Lung (tissue), 11 donors: ENCODE measurements at regions not wholly inside any gene's neighbourhood (a gene's known extent, or its start where the extent isn't known, plus 50 kb on each side); places are given as distances from the start of the nearest gene placed in this dataset.
A peak's percentile ranks its signal among the peaks of the same experiment; 100 is the strongest.

Experiments
- ATAC-seq: fragments of 200-7000 bp; cut with Tn5 transposase; one replicate; pipeline ENCODE4 v1.9.1; 2020; ENCODE audit warnings: moderate number of reproducible peaks; ENCODE audit not compliant: insufficient read depth, low FRiP score
- DNase-seq, 3 donors: peaks; one replicate each; pipeline ENCODE4 v3.0.0-alpha.2; 2013 to 2017
- H3K27ac ChIP-seq, 2 donors: one replicate each; pipeline ENCODE4 v1.5.1; 2013; ENCODE audit warnings: mild to moderate bottlenecking in 2 of 2, moderate library complexity in 2 of 2, control low read depth in 1 of 2, inconsistent platforms in 1 of 2, low read depth in 1 of 2, low read length in 1 of 2
- H3K27me3 ChIP-seq, 3 donors: one replicate each; pipeline ENCODE4 v1.5.1; 2013; ENCODE audit warnings: low read length in 2 of 3; ENCODE audit not compliant: control insufficient read depth in 3 of 3, insufficient read depth in 3 of 3
- H3K36me3 ChIP-seq, 4 donors: one replicate each; pipeline ENCODE4 v1.5.1; 2013; ENCODE audit warnings: low read length in 4 of 4, mild to moderate bottlenecking in 1 of 4, moderate library complexity in 1 of 4; ENCODE audit not compliant: control insufficient read depth in 4 of 4, insufficient read depth in 4 of 4
- H3K4me1 ChIP-seq, 5 donors: one replicate each; pipeline ENCODE4 v1.5.1; 2013; ENCODE audit warnings: low read length in 5 of 5, mild to moderate bottlenecking in 2 of 5, moderate library complexity in 1 of 5; ENCODE audit not compliant: control insufficient read depth in 5 of 5, insufficient read depth in 5 of 5
- H3K4me3 ChIP-seq: one replicate; pipeline ENCODE4 v1.5.1; 2013; ENCODE audit warnings: mild to moderate bottlenecking, control low read depth, moderate library complexity
- H3K9ac ChIP-seq, 2 donors: one replicate each; pipeline ENCODE4 v1.5.1; 2013; ENCODE audit warnings: low read length in 2 of 2, control low read depth in 1 of 2; ENCODE audit not compliant: insufficient read depth in 1 of 2
- H3K9me3 ChIP-seq, 4 donors: one replicate each; pipeline ENCODE4 v1.5.1; 2013; ENCODE audit warnings: low read length in 3 of 4, mild to moderate bottlenecking in 1 of 4, moderate library complexity in 1 of 4; ENCODE audit not compliant: control insufficient read depth in 4 of 4, insufficient read depth in 3 of 4
- CTCF ChIP-seq: IDR thresholded peaks from 2 replicates; pipeline ENCODE4 v1.5.1; 2012; ENCODE audit warnings: mild to moderate bottlenecking; ENCODE audit errors: control extremely low read depth, extremely low read depth
- WGBS, 2 donors: extraction: QIAGEN DNeasy Blood & Tissue Kit; methylation state at CpG; one replicate each; pipeline ENCODE4 v1.1.7; 2013; 5-methylcytosine and 5-hydroxymethylcytosine counted together
- donor health status: control.
- donor health status: control.
- donor health status: Bipolar disorder and iron deficiency.
- donor health status: healthy.
- donor health status: DM: yes; HTN: yes; CAD: no.

- ATAC-seq (no peak), DNase-seq (peak; percentile 85 to 88 (median 86))
- Histone ChIP-seq H3K27me3 (peaks cover 0 to 4% (median 2%) of the 10 kb centered on the region in 3 donors), H3K27ac (no peak overlapping the region), H3K36me3 (no peaks in the 10 kb centered on the region), H3K4me3 (no peak overlapping the region), H3K9me3 (peaks cover 0 to 3% (median 0%) of the 10 kb centered on the region in 4 donors), H3K4me1 (peaks cover 0 to 10% (median 0%) of the 10 kb centered on the region in 5 donors), H3K9ac (no peak overlapping the region)
- TF ChIP-seq CTCF = no peak
- 45 to 61% methylated on average over 14 of the region's 14 CpGs for WGBS, 2 donors
These were observed 61.8 kb upstream of the CPLX2 start for GRCh38 chr5:175809531-175810121.

GRCh38 chr5:175810457-175810856 is 60.9 kb upstream of the CPLX2 start:
- no peak for TF ChIP-seq CTCF
- Histone ChIP-seq H3K27ac (no peak overlapping the region), H3K9ac (no peak overlapping the region), H3K27me3 (peaks cover 0 to 4% (median 2%) of the 10 kb centered on the region in 3 donors), H3K36me3 (no peaks in the 10 kb centered on the region), H3K4me3 (no peak overlapping the region), H3K4me1 (peaks cover 0 to 15% (median 0%) of the 10 kb centered on the region in 5 donors), H3K9me3 (peaks cover 0 to 3% (median 0%) of the 10 kb centered on the region in 4 donors)
- ATAC-seq (no peak), DNase-seq (no peak)
- WGBS, 2 donors = 78 to 86% methylated on average over 2 of the region's 2 CpGs

- H3K9me3 ChIP-seq = peaks cover 0 to 3% (median 0%) of the 10 kb centered on the region in 4 donors
- no peak overlapping the region for H3K9ac ChIP-seq
- no peak for TF ChIP-seq CTCF
- H3K4me3 ChIP-seq = no peak overlapping the region
- ATAC-seq (no peak), DNase-seq (no peak)
- peaks cover 0 to 15% (median 0%) of the 10 kb centered on the region in 5 donors for H3K4me1 ChIP-seq
- no peak overlapping the region for H3K27ac ChIP-seq
- no peaks in the 10 kb centered on the region for H3K36me3 ChIP-seq
- WGBS, 2 donors = 84 to 87% methylated on average over 2 of the region's 2 CpGs
- peaks cover 0 to 8% (median 2%) of the 10 kb centered on the region in 3 donors for H3K27me3 ChIP-seq
These were observed 59.8 kb upstream of the CPLX2 start for GRCh38 chr5:175811589-175811988.
